ENCODE measurements at regions not wholly inside any gene's neighbourhood (a gene's known extent, or its start where the extent isn't known, plus 50 kb on each side); places are given as distances from the start of the nearest gene placed in this dataset.
A peak's percentile ranks its signal among the peaks of the same experiment; 100 is the strongest.

GRCh38 chr3:16658004-16658924 is 53.0 kb upstream of the DAZL start:
- TF ChIP-seq CTCF (IDR thresholded peaks at IDR 0.05; ENCODE audit: insufficient read depth, low read depth, low read length): no peak
- H3K4me3 ChIP-seq (ENCODE audit: low read depth, low read length): no peak overlapping the region
- no peak for DNase-seq (ENCODE audit: low read depth)

GRCh38 chr3:16658925-16659793 is 53.9 kb upstream of the DAZL start:
- DNase-seq (ENCODE audit: low read depth): no peak
- no peak for TF ChIP-seq CTCF (IDR thresholded peaks at IDR 0.05; ENCODE audit: insufficient read depth, low read depth, low read length)
- H3K4me3 ChIP-seq (ENCODE audit: low read depth, low read length): no peak overlapping the region

GRCh38 chr3:16663854-16664712 is 58.9 kb upstream of the DAZL start:
- no peak for TF ChIP-seq CTCF (IDR thresholded peaks at IDR 0.05; ENCODE audit: insufficient read depth, low read depth, low read length)
- H3K4me3 ChIP-seq (ENCODE audit: low read depth, low read length): peak overlapping the region; percentile 13
- DNase-seq (ENCODE audit: low read depth): no peak

DNA sequence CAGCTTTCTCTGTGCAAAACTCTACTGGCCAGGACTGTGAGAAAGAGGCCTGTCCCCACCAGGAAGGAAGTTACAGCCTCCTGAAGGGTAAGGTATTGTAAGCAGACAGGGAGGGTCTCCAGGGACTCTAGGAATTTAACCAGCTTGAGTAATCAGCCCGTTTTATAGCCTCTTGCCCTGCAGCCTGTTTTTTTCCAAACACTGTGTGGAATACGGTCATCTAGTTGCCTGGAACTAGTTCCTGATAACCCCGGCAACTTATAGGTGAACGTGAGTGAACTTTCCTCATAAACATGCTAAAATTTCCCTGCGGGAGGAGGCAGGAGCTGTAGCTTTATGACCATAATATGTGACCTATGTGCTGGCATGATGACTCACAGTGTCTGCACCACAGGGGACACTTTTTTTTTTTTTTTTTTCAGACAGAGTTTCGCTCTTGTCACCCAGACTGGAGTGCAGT is 60.1 kb upstream of the DAZL start:
- peak; percentile 28 for DNase-seq (ENCODE audit: low read depth)
- no peak overlapping the region for H3K4me3 ChIP-seq (ENCODE audit: low read depth, low read length)
- no peak for TF ChIP-seq CTCF (IDR thresholded peaks at IDR 0.05; ENCODE audit: insufficient read depth, low read depth, low read length)

- no peak for DNase-seq (ENCODE audit: low read depth)
- no peak for TF ChIP-seq CTCF (IDR thresholded peaks at IDR 0.05; ENCODE audit: insufficient read depth, low read depth, low read length)
- no peak overlapping the region for H3K4me3 ChIP-seq (ENCODE audit: low read depth, low read length)
These were observed 61.0 kb upstream of the DAZL start for GRCh38 chr3:16666206-16666605.

- DNase-seq (ENCODE audit: low read depth): no peak
- no peak for TF ChIP-seq CTCF (IDR thresholded peaks at IDR 0.05; ENCODE audit: insufficient read depth, low read depth, low read length)
- H3K4me3 ChIP-seq (ENCODE audit: low read depth, low read length): no peak overlapping the region
These were observed 62.4 kb upstream of the DAZL start for GRCh38 chr3:16667633-16668032.
